ENCODE measurements at regions not wholly inside any gene's neighbourhood (a gene's known extent, or its start where the extent isn't known, plus 50 kb on each side); places are given as distances from the start of the nearest gene placed in this dataset.

DNA sequence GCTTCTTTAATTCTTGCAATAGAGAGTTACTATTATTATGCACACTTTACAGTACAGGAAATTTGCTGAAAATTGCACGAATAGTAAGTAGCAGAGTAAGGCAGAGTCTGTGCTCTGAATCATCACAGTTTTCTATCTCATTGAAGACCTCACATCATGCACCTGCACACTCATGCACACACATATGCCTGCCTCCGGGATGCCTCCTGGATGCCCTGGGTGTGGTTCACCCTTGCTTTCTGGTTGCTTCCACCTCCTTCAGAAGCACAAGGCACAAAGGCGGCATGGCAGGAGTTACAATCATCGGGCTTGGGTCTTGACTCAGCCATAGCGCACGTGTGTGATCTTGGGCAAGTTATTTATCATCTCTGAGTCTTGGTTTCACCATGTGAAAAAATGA lies 564.0 kb downstream of the VRK1 start:
- Histone ChIP-seq H3K27ac (ENCODE audit: low read depth, low read length) (peak overlapping the region; percentile 52), H3K27me3 (ENCODE audit: control insufficient read depth, insufficient read depth, low read length, poor library complexity, severe bottlenecking) (no peaks in the 10 kb centered on the region), H3K9me3 (ENCODE audit: control insufficient read depth, low read length) (no peaks in the 10 kb centered on the region), H3K4me1 (ENCODE audit: control insufficient read depth, insufficient read depth, low read length) (no peaks in the 10 kb centered on the region), H3K9ac (ENCODE audit: extremely low read depth, low read length, poor library complexity, severe bottlenecking) (no peak overlapping the region), H3K36me3 (ENCODE audit: control insufficient read depth, insufficient read depth, low read length) (no peaks in the 10 kb centered on the region), H3K4me3 (ENCODE audit: low read length) (no peak overlapping the region)
- Mint-ChIP-seq H3K27ac (no peak overlapping the region), H3K36me3 (ENCODE audit: low read depth) (no peaks in the 10 kb centered on the region), H3K4me3 (no peak overlapping the region), H3K4me1 (peaks cover 11% of the 10 kb centered on the region), H3K27me3 (ENCODE audit: insufficient read depth) (peaks cover 4% of the 10 kb centered on the region), H3K9me3 (no peaks in the 10 kb centered on the region)
- DNase-seq = no peak
- 96 to 100% methylated on average over 2 to 6 of the region's 6 CpGs for WGBS, 2 experiments (ENCODE audit: insufficient coverage in 1 of 2, insufficient read length in 1 of 2)
- TF ChIP-seq, protein P1, sequence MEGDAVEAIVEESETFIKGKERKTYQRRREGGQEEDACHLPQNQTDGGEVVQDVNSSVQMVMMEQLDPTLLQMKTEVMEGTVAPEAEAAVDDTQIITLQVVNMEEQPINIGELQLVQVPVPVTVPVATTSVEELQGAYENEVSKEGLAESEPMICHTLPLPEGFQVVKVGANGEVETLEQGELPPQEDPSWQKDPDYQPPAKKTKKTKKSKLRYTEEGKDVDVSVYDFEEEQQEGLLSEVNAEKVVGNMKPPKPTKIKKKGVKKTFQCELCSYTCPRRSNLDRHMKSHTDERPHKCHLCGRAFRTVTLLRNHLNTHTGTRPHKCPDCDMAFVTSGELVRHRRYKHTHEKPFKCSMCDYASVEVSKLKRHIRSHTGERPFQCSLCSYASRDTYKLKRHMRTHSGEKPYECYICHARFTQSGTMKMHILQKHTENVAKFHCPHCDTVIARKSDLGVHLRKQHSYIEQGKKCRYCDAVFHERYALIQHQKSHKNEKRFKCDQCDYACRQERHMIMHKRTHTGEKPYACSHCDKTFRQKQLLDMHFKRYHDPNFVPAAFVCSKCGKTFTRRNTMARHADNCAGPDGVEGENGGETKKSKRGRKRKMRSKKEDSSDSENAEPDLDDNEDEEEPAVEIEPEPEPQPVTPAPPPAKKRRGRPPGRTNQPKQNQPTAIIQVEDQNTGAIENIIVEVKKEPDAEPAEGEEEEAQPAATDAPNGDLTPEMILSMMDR (conservative IDR thresholded peaks at IDR 0.05) = no peak

DNA sequence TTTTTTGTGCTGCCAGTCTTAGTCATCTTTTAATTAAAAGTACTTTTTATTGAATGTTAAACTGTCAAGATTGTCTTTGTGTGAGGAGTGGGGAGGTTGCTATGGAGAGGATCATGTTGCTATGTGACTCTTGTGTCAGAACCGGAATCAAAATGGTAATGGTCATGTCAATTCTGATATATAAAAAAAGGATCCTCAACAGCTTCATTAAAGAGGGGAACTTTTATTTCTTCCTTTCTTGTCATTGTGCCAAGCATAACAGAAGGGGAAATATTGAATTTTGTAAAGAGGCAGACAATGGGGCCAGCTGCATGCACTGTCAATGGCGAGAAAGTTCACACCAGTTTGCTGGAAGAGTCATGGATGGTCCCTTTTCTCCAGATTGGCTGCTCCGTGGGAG lies 564.8 kb downstream of the VRK1 start:
- WGBS, 2 experiments (ENCODE audit: insufficient coverage in 1 of 2, insufficient read length in 1 of 2) = 80 to 97% methylated on average over 2 of the region's 3 CpGs
- Mint-ChIP-seq H3K4me1 (peaks cover 13% of the 10 kb centered on the region), H3K9me3 (no peaks in the 10 kb centered on the region), H3K36me3 (ENCODE audit: low read depth) (no peaks in the 10 kb centered on the region), H3K4me3 (no peak overlapping the region), H3K27ac (no peak overlapping the region), H3K27me3 (ENCODE audit: insufficient read depth) (peaks cover 6% of the 10 kb centered on the region)
- no peak for DNase-seq
- no peaks in the 10 kb centered on the region for H3K9me3 ChIP-seq (ENCODE audit: control insufficient read depth, low read length)
- H3K9ac ChIP-seq (ENCODE audit: extremely low read depth, low read length, poor library complexity, severe bottlenecking) = no peak overlapping the region
- H3K36me3 ChIP-seq (ENCODE audit: control insufficient read depth, insufficient read depth, low read length) = no peaks in the 10 kb centered on the region
- peak overlapping the region; percentile 52 for H3K27ac ChIP-seq (ENCODE audit: low read depth, low read length)
- TF ChIP-seq, protein P1 (conservative IDR thresholded peaks at IDR 0.05) = no peak
- H3K4me3 ChIP-seq (ENCODE audit: low read length) = no peak overlapping the region
- H3K4me1 ChIP-seq (ENCODE audit: control insufficient read depth, insufficient read depth, low read length) = no peaks in the 10 kb centered on the region
- no peaks in the 10 kb centered on the region for H3K27me3 ChIP-seq (ENCODE audit: control insufficient read depth, insufficient read depth, low read length, poor library complexity, severe bottlenecking)

DNA sequence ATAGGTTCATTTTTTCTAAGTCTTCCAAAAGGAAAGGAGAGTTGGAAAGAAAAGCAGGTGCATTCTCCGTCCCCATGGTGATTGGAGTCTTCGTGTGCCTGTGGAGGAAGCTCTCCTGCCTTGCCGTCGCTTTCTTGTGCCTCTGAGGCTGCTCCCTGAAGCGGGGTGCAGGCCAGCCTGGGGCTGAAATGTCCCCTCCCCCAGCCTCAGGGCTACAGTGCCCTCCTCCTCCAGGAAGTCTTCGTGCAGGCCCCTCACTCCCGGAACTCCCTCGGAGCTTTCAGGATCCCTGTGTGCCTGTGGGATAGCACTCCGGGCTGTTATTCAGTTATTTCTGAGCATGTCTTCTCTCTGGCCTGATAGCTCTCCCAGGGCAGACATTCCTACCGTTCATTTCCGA lies 569.2 kb downstream of the VRK1 start:
- H3K9me3 Mint-ChIP-seq = peaks cover 5% of the 10 kb centered on the region
- H3K27ac ChIP-seq (ENCODE audit: low read depth, low read length) = no peak overlapping the region
- no peaks in the 10 kb centered on the region for H3K36me3 ChIP-seq (ENCODE audit: control insufficient read depth, insufficient read depth, low read length)
- peaks cover 6% of the 10 kb centered on the region for H3K27me3 Mint-ChIP-seq (ENCODE audit: insufficient read depth)
- H3K4me1 Mint-ChIP-seq = peaks cover 13% of the 10 kb centered on the region
- H3K4me1 ChIP-seq (ENCODE audit: control insufficient read depth, insufficient read depth, low read length) = no peaks in the 10 kb centered on the region
- no peaks in the 10 kb centered on the region for H3K27me3 ChIP-seq (ENCODE audit: control insufficient read depth, insufficient read depth, low read length, poor library complexity, severe bottlenecking)
- no peak overlapping the region for H3K9ac ChIP-seq (ENCODE audit: extremely low read depth, low read length, poor library complexity, severe bottlenecking)
- no peaks in the 10 kb centered on the region for H3K9me3 ChIP-seq (ENCODE audit: control insufficient read depth, low read length)
- no peak overlapping the region for H3K27ac Mint-ChIP-seq
- no peak overlapping the region for H3K4me3 ChIP-seq (ENCODE audit: low read length)
- no peaks in the 10 kb centered on the region for H3K36me3 Mint-ChIP-seq (ENCODE audit: low read depth)
- TF ChIP-seq, protein P1 (conservative IDR thresholded peaks at IDR 0.05) = no peak
- H3K4me3 Mint-ChIP-seq = no peak overlapping the region
- 53 to 62% methylated on average over 8 to 11 of the region's 11 CpGs for WGBS, 2 experiments (ENCODE audit: insufficient coverage in 1 of 2, insufficient read length in 1 of 2)
- peak; percentile 69 for DNase-seq

Data from endodermal cell (in vitro differentiated cells).